Stimulated activated CD4-positive, alpha-beta T cell treated with anti-CD3 and anti-CD28 coated beads, Interleukin-2, amount 100 ng/mL, for 24 hours (primary cell): ENCODE measurements at regions not wholly inside any gene's neighbourhood (a gene's known extent, or its start where the extent isn't known, plus 50 kb on each side); places are given as distances from the start of the nearest gene placed in this dataset.

ENCODE experiments used
- DNase-seq, 2 donors: peaks; one replicate each; pipeline ENCODE4 v3.0.0-alpha.2; 2020

GRCh38 chr16:54462771-54463170 lies 176.2 kb upstream of the IRX3 start:
- no peak for DNase-seq

GRCh38 chr16:54462151-54462651 lies 175.6 kb upstream of the IRX3 start:
- no peak for DNase-seq

DNA sequence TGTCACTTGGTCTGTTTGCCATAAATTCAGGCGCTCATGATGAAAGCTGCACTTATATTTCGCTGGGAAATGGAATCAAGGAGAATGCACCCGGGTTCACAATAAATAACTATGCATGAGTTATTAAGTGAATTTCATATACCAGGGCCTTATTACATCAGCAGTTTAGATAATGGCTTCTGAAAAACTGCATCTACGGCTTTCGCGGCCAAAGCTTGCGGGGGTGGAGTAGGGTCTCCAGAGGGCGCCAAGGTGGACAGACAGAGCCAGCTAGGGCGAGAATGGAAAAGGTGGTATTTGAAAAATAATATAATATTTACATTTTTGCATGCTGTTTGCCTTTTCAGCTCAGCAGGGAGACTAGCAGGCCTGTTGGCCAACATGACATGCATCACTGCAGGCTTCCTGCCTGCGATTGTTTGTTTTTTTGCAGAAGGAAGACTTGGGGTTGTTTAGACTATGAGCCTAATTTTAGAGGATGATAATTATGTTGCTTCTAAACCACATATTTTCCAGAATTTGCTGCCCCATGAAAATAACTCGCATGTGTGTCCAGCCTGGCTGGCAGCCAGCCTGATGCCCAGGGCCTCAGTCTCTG lies 173.8 kb upstream of the IRX3 start:
- DNase-seq, result no peak

DNA sequence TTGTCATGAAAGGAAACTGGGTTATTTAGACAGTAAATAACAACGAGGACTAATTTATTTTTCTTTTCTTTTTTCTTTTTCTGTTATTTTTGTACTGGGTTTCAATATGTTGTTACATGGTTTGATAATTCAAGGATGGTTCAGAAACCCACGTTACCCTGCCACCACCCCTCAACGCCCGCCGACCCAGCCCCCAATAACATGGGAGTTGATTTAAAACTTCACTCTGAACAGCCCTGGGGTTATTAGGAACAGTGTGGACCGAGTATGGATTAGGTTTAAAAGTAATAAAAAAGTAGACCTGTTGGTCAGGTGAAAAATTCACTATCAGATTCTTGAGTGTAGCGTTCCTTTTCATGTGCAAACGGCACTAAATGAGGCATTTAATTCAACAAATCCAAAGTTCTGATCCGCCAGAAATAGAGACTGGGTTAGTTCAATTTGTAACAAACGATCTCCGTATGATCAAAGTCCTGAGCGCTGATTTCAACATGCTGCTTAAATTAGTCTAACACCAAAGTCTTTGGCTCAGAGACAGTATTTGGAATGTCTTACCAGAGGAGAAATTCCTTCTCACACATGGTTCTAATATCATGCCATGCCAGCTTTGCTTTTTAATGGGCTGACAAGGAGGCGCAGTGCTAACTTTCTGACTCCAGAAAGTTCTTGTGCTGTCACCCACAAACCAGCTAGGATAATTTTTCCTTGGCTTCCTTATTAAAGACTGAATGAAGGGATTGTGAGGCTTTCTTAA lies 173.1 kb upstream of the IRX3 start:
- DNase-seq, result no peak

DNA sequence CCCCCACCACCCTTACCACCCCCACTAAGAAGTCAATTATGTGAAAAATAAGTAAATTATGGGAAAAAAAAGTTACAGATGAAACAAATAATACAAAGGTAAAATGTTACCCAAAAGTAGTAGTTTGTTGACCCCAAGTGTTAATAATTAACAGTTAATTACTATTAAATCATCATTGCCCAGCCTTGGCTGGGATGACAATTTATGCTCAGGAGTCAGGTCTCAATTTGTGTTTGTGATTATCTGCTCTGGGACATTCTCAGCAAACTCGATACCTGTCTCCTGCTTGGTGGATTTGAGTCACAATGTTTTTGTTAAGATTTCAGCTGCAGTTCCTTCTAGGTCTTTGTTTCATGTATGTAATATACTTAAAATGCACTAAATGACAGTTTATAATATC lies 172.3 kb upstream of the IRX3 start:
- no peak for DNase-seq

GRCh38 chr16:54456291-54456690 lies 169.7 kb upstream of the IRX3 start:
- no peak for DNase-seq

GRCh38 chr16:54455030-54455725 lies 168.6 kb upstream of the IRX3 start:
- no peak for DNase-seq

GRCh38 chr16:54454616-54455015 lies 168.0 kb upstream of the IRX3 start:
- no peak for DNase-seq

DNA sequence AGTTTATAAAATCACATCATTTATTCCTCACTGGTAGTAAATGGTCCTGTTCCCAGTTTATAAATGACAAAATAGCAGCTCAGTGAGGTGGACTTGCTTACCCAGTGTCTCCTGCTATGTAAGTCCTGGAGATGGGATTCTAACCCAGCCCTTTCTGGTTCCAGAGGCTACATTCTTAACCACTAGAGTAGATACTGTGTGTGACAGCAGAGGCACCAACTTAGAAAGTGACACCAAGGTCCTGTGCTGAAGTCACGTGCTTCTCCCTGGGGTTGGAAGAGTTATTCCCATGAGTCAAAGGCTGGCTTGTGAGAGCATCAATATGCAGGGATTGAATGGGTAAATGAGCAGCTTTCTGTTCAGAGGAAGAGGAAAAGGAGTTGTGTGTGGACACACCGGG lies 167.3 kb upstream of the IRX3 start:
- DNase-seq, result no peak

DNA sequence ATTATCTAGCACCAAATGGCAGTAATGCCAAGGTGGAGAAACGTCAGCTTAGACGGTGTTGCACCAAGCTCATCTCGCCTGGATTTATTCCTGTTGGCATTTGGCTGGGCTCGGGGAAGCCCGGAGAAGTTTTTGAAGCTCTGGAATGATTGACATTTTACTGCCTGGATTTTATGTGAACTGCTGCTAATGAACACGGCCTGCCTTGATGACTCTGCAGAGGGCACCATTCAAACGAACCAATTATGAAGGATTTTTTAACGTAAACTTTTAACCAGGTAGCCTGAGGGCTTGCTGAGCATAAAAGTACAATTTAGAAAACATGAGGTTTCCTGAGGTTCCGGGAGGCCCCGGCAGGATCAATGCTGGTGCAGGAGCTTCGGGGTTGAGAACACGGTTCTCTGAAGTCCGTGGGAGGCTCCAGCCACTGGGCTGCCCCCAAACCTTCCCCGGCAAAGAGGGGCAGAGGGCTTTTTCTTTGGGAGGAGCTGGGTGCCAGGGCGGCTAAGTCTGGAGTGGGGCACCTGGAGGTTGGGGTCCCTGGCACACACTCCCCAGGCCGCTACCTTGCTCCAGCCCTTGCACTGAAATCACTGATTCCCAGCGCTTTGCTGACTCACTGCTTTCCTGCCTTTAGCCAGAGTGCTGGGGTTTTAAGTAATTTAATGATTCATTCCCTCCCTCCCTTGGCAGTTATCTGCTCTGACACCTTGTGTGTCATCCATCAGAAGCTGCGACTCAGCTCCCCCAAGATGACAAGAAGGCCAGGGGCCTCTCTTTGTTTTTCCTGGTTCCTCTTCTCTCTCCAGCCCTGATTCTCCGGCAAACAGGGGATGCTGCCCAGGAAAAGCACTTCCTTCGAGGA lies 161.2 kb upstream of the IRX3 start:
- no peak for DNase-seq

- no peak for DNase-seq
These were observed 160.1 kb upstream of the IRX3 start for GRCh38 chr16:54446639-54447038.

DNA sequence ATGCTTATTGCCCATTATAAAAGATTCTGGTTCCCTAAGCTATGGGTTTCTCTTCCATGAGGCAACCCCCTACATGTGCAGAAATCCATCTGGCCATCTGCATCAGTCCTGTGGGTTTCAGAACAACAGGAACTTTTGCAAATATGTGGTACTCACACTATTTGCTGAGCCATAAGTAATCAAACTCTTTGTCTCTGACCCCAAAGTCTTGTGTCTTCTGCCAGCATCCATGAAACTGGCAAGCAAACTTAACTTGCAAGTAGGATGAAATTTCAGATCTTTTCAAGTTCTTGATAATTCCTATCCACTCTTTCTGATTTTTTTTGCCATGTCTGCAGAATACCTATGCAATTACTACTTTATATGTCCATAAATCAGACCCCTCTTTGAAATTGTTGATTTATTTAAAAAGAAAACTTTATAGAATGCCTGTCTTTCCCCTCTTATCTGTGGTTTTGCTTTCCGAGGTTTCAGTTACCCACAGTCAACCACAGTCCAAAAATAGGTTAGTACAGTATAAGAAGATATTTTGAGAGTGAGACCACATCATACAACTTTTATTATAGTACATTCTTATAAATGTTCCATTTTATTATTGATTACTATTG lies 158.4 kb upstream of the IRX3 start:
- no peak for DNase-seq

DNA sequence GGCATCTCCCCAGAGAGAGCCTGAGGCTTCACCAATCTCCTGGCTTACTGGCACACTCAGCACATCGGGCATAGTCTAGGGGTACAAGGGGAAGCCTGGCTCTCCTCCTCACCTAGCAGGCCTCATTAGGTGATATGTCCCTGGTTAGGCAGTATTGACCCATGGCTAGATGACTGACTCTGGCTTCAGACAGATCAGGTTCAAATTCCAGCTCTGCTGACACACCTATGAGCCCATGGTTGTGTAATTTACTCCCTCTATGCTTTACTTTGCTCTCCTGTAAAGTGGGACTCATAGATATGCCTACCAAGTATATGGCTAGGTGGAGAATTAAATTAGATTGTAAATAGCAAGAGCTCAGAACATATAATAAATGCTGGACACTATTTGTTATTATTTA lies 157.3 kb upstream of the IRX3 start:
- no peak for DNase-seq

- DNase-seq, result no peak
These were observed 156.8 kb upstream of the IRX3 start for GRCh38 chr16:54443352-54443751.

DNA sequence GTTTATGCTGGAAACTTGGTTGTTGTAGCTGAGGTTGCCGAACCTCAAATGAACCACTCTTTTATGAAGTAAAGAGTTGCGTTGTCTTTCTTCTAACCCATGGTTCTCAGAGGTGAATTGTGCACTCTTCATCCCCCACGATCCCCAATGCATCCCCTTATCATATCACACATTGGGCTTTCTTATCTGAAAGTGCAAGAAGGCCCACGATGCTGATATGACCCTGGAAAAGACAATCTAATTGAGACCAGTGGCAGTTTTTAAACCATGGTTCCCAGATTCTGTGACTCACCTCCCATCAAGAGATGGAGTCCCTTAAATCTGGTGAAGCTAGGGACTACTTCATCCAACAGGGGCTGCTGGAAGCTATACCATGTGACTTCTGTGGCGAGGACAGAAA lies 156.3 kb upstream of the IRX3 start:
- DNase-seq, result no peak

DNA sequence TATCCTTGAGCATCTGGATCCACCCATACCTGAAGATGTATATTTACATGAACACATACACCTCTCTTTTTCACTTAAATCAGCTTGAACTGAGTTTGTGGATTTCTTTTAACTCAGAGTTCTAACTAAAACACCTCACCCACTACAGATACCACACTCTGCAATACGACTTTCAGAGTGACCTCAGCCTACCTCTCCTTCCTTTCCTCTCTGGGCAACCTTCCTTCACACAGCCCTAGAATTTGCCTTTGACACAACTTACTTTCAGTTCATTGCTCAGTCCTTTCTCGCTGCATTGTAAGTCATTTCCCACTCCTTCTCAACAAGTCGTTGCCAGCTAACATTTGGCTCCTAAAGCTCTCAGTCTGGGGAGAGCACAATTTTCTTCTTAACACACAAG lies 151.9 kb upstream of the IRX3 start:
- DNase-seq, result no peak

- DNase-seq, result no peak
These were observed 151.3 kb upstream of the IRX3 start for GRCh38 chr16:54437921-54438320.

- no peak for DNase-seq
These were observed 150.8 kb upstream of the IRX3 start for GRCh38 chr16:54437401-54437800.

- DNase-seq, result no peak
These were observed 149.8 kb upstream of the IRX3 start for GRCh38 chr16:54436346-54436745.

- no peak for DNase-seq
These were observed 148.3 kb upstream of the IRX3 start for GRCh38 chr16:54434859-54435258.

DNA sequence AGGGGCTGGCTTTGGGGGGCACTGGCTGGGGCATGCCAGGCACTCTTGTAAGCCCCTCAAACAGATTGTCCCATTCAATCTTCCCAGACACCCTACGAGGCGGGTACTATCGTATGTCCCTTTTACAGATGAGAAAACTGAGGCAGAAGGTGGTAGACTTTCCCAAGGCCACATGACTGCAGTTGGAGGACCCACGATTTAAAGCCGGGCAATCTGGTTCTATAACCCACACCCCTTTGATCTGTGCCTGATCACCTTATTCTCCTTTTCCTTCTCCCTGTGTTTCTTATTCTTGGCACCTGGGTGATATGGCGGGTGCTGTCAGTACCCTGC lies 146.3 kb upstream of the IRX3 start:
- DNase-seq, result no peak

DNA sequence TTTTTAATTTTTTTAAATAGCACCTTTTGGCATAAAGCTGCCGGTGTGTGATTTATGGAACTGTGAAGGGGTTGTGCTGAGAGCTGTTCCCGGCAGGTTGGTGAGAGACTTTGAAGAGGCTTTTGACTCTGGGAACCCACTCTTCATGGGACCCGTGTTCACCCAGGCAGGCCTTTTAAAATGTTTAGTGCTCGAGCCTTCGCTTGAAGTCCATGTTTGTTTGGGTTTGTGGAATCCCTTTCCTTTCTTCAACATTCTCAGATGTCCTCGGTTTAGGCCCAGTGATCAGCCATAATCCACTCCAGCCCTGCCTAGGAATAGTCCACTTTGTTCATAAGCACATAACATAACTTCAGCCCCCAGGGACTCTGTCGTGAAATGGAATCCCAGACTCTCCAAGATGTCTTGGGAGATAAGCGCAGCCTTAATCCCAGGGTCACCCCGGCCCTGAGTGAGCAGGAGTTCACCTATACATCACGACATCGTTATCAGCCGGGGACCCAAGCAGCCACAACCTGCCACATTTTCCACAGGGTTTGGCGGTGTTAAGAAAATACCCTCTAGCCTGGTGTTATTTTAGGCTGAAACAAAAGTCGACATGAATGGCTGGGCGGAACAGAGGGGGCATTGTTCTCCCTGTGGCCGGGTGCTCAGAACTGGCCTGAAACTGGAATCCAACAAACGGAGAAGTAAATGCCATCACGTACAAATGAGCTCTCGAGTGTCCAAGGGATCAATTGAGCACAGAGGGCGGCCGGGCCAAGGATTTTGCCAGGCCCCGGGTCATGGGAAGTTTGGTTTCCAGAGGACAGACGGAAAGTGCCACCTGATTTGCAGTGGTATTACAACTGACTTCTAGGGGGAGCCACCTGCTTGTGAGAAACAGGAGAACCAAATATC lies 145.7 kb upstream of the IRX3 start:
- no peak for DNase-seq
